Activated T-cell treated with anti-CD3 and anti-CD28 coated beads for 24 hours (primary cell): ENCODE measurements at regions not wholly inside any gene's neighbourhood (a gene's known extent, or its start where the extent isn't known, plus 50 kb on each side); places are given as distances from the start of the nearest gene placed in this dataset.
"Not testable (repeated sequence)": the region's sequence is repeated elsewhere in the genome, so short reads cannot be mapped to it uniquely, and the experiment has no call there.

Experiments used
- DNase-seq: peaks from one replicate; pipeline ENCODE4 v3.0.0-alpha.2; 2020; ENCODE audit warnings: low read depth

DNA sequence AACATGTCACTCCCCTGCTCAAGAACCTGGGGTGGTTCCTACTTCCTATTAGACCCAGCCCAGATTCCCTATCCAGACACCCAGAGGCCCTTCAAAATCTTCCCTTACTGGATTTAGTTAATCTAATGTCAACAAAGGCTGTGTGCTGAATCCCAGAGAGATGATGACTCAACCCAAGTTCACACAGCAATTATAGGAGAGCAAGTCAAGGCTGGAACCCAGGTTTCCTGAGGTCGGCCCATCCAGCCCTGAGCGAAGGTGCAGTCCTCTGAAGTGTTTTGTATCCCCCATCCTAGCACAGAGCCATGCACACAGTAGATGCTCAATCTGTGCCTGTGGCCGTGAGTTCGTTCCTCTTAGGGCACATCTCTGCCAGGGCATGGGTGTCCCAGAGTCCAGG, 452.1 kb downstream of the GOLGA6L6 start:
- DNase-seq: not testable (repeated sequence)

DNA sequence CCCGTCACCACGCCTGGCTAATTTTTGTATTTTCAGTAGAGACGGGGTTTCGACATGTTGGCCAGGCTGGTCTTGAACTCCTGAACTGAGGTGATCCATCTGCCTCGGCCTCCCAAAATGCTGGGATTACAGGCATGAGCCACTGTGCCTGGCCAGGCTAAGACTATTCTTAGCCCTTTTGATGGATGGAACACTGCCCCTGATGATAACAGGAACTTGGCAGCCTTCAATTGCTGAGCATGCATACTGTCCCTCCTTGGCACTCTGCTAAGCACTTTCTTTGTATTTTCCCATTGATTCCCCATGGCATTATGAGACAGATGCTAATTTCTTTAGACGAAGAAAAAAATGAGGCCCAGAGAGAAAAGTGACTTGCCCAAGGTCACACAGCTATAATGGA, 457.6 kb downstream of the GOLGA6L6 start:
- DNase-seq: not testable (repeated sequence)

- not testable (repeated sequence) for DNase-seq
Observed at GRCh38 chr15:20074082-20074481, 467.5 kb downstream of the GOLGA6L6 start.

DNA sequence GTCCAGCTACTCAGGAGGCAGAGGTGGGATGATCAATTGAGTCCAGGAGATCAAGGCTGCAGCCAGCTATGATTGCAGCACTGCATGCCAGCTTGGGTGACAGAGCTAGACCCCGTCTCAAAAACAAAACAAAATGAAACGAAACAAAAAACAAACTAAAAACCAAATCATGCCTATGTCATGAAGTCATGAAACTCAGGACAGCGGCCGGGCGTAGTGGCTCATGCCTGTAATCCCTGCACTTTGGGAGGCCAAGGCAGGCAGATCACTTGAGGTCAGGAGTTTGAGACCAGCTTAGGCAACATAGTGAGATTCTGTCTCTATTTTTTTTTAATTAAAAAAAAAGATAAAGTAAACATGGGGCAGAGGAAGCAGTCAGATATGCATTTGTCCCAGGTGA, 472.6 kb downstream of the GOLGA6L6 start:
- DNase-seq: not testable (repeated sequence)

DNA sequence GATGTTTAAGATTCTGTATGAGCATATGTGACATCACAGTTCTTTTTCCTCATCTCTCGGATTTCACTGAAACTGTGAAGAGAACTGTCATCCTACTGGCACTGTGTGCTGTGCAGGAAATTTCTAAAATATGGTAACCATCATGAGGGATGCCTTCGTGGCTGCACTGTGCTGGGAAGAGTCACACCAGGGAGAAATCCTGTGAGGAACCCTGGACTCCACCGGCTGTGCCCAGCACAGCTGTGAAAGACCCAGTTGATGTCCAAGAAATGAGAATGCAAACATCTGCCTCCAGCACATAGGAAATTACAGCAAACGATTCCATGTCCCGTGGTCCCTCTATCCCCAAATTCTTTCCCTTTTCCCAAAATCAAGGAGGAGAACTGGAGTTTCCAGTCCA, 475.4 kb downstream of the GOLGA6L6 start:
- DNase-seq: not testable (repeated sequence)

DNA sequence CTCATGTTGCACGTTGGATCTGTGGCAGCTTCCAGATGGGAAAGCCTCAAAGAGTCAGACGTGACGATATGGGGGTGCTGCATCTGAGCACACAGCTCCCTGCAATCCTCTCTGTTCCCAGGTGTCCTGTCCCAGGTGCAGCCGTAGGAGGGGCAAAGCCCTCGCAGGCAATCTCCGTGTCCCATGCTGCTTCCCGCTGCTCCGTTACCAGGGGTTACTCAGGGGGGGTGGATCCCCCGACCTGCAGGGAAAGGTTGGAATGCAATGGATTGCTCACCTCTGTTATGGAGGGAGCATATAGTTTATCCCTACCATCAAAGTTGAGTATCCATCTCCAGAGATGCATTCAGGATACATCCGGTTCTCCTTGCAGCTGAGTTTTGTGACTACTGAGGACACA, 476.1 kb downstream of the GOLGA6L6 start:
- DNase-seq: not testable (repeated sequence)

DNA sequence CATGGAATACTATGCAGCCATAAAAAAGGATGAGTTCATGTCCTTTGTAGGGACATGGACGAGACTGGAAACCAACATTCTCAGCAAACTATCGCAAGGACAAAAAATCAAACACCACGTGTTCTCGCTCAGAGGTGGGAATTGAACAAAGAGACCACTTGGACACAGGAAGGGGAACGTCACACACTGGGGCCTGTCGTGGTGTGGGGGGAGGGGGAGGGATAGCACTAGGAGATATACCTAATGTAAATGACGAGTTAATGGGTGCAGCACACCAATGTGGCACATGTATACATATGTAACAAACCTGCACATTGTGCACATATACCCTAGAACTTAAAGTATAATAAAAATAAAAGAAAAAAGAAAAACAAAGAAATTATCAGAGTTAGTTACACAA, 478.4 kb downstream of the GOLGA6L6 start:
- not testable (repeated sequence) for DNase-seq

GRCh38 chr15:20060838-20061237, 480.8 kb downstream of the GOLGA6L6 start:
- not testable (repeated sequence) for DNase-seq

GRCh38 chr15:20056871-20057270, 484.7 kb downstream of the GOLGA6L6 start:
- DNase-seq: not testable (repeated sequence)

- not testable (repeated sequence) for DNase-seq
Observed at GRCh38 chr15:20055921-20056320, 485.7 kb downstream of the GOLGA6L6 start.

GRCh38 chr15:20048189-20048588, 493.4 kb downstream of the GOLGA6L6 start:
- DNase-seq: not testable (repeated sequence)

GRCh38 chr15:20045165-20045564, 496.4 kb downstream of the GOLGA6L6 start:
- DNase-seq: not testable (repeated sequence)

DNA sequence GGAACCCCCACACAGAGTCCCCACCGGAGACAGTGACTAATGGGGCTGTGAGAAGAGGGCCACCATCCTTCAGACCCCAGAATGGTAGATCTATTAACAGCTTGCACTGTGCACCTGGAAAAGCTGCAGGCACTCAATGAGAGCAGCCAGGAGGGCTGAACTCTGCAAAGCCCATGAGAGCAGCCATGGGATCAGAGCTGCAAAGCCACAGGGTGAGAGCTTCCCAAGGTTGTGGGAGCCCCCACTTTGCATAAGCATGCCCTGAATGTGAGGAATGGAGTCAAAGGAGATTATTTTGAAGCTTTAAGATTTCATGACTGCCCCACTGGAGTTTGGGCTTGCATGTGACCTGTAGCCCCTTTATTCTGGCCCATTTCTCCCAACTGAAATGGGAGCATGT, 500.9 kb downstream of the GOLGA6L6 start:
- DNase-seq: not testable (repeated sequence)

DNA sequence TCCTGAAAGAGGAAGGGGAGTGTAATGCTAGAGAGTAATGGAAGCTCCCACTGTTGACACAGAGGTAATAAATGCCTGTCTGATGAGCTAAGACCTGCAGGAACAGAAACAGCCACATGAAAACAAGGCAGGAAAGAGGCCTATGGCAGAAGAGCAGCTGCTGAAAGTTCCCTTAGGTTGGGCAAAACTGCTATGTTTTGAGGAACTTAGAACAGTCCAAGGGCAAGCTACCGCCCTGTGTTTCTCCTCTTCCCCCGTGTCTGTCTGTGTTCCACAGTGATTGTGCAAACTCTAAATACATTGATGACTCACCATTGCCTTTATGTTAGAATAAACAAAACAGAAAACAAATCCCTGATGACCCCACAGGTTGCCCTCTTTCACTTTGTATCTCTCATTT, 516.6 kb downstream of the GOLGA6L6 start:
- not testable (repeated sequence) for DNase-seq

DNA sequence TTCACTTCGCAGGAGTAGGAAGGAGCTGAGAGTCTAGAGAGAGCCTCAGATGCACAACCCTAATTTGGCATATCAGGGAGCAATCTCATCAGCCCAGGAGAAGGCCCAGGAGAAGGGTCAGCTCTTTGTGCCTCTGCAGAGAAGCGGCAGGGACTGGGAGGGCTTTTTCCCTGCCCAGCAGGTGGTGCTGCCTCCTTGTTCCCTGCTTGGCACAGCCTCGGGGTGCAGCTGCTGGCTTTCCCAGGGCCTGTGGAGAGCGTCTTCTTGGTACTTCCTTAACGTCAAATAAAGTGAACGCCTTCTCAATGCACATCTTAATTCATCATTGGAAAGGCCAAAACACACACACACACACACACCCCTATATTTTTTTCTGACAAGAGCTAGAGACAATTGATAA, 519.3 kb downstream of the GOLGA6L6 start:
- DNase-seq: not testable (repeated sequence)

DNA sequence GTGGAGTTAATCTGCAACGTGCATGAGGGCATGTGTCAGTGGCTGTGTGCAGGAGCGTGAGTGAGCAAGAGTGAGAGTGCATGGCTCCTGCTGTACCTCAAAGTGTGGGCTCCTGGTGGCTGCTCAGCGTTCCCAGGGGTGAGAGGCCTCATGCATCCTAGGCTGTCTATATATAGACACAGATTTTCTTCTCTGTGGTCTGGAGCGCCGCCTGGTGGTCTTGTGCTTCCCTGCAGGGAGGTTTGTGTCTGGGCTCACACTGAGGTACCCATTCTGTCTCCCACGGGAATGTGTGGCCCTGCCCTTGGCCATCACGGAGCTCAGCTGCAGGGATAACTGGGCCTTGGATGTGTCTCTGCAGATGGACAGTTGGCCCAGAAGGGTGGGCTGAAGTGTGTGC, 520.2 kb downstream of the GOLGA6L6 start:
- DNase-seq: not testable (repeated sequence)

DNA sequence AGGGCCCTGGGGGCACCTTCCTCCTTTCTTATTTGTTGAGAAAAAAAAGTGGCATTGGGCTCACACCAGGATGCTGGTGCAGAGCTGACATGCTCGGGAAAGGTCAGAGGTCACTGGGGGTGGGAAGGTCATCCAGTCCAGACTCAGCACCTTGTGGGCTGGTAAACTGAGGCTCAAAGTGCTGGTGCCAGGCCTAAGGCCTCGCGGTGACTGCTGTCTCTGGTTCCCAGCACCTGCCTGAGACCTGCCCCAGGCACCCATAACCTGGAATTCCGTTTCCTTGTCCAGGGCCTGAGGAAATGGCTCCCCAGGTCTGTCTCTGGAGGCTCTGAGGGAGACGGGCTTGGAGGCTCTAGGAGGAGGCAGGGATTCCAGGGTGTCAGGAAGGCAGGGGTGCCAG, 521.0 kb downstream of the GOLGA6L6 start:
- not testable (repeated sequence) for DNase-seq

DNA sequence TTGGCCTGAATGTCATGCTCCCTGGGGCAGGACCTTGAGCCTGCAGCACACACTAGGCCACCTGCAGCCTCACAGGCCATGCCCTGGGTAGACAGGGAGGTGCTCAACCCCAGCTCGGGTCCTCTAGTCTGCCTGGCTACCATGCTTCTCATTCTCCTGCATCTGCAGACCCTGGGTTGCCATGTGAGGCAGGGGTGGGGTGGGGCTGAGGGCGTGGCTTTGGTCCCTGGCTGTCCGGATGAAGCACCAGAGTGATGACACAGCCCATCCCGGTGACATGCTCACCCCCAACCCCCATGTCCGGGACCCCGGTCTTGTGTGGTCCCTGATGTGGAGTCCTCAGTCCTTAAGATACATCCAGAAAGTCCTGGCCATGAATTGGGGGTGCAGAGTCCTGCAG, 521.8 kb downstream of the GOLGA6L6 start:
- DNase-seq: not testable (repeated sequence)

DNA sequence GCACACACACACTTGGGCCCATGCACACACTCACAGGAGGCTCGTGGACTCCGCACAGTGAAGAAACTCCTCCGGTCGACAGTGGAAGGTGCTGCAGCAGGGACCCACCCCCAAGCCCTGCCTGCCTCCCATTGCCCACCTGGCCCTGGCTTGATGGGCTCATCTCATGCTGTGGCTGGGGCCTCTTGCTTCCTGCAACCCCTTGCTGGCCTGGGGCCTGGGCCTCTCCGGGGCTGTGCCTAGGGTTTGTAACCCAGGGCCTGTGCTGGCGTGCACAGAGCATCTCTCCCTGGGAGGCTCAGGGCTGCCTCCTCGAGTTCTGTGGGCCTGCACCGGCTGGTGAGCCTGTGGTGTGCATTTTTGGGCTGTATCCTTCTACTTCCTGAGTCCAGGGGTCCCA, 524.0 kb downstream of the GOLGA6L6 start:
- DNase-seq: not testable (repeated sequence)

GRCh38 chr15:20016941-20017340, 524.7 kb downstream of the GOLGA6L6 start:
- DNase-seq: not testable (repeated sequence)

DNA sequence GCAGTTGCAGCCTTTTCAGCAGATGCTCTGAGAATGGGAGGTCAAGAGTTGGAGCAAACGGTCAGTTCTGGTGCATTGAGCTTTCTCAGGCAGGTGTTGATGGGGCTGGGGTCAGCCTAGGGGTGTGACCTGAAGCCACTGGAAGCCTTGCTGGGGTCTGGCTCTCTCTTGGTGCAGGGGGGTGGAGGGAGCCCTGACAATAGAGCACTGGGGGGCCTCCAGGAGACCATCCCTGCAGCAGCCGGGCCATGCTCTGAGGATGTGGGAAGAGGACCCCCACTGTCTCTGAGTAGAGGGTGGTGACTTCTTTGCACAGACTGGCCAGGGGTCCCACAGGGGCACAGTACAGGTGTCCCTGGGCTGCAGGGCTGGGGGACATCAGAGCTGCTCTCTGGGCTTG, 528.8 kb downstream of the GOLGA6L6 start:
- not testable (repeated sequence) for DNase-seq

- DNase-seq: not testable (repeated sequence)
Observed at GRCh38 chr15:20010759-20011158, 530.8 kb downstream of the GOLGA6L6 start.

- DNase-seq: not testable (repeated sequence)
Observed at GRCh38 chr15:20009619-20010018, 532.0 kb downstream of the GOLGA6L6 start.

- DNase-seq: not testable (repeated sequence)
Observed at GRCh38 chr15:20007338-20007737, 534.3 kb downstream of the GOLGA6L6 start.

- DNase-seq: not testable (repeated sequence)
Observed at GRCh38 chr15:20003471-20003870, 538.1 kb downstream of the GOLGA6L6 start.
